ENCODE measurements at regions not wholly inside any gene's neighbourhood (a gene's known extent, or its start where the extent isn't known, plus 50 kb on each side); places are given as distances from the start of the nearest gene placed in this dataset.

GRCh38 chr20:22862671-22863230 is 172.4 kb upstream of the SSTR4 start:
- no TSS peak for BruUV-seq (replicated peaks)
- ChIA-PET POLR2A (interaction anchor here (0.8 kb wide), 1 partner anchor 200 kb away, joined by 4 read pairs; no protein-coding TSS in a partner anchor), CTCF (ENCODE audit: low intra/inter-chr PET ratio) (no interaction called here)
- 11% methylated on average over 8 of the region's 11 CpGs for WGBS (ENCODE audit: insufficient coverage, low coverage, missing lambda C conversion rate)
- Histone ChIP-seq H3K9me3 (replicated peaks; ENCODE audit: control insufficient read depth, insufficient read depth, low read depth, low read length) (no peaks in the 10 kb centered on the region), H3K27me3 (ENCODE audit: control insufficient read depth in 2 of 2, insufficient read depth in 2 of 2, low read length in 2 of 2) (peaks cover 0 to 5% of the 10 kb centered on the region in 2 experiments; a peak in 2 of 5 replicates), H3K79me2 (ENCODE audit: control insufficient read depth, insufficient read depth, low read length) (no peaks in the 10 kb centered on the region), H3K4me3 (no peak overlapping the region), H3K9ac (ENCODE audit: insufficient read depth in 1 of 2, low read depth in 2 of 2, low read length in 2 of 2) (no peak overlapping the region), H4K20me1 (replicated peaks; ENCODE audit: control insufficient read depth, insufficient read depth, low read length) (no peaks in the 10 kb centered on the region), H3K4me2 (ENCODE audit: insufficient read depth, low read length) (no peak overlapping the region), H3K36me3 (ENCODE audit: control insufficient read depth, insufficient read depth, low read length) (no peaks in the 10 kb centered on the region), H2AFZ (ENCODE audit: low read depth, low read length) (no peak overlapping the region), H3K27ac (ENCODE audit: extremely low read depth, low read depth, low read length) (no peak overlapping the region), H3K4me1 (replicated peaks in 1 of 2; ENCODE audit: control insufficient read depth in 2 of 2, insufficient read depth in 2 of 2, low read length in 2 of 2) (no peaks in the 10 kb centered on the region; a peak in 1 of 5 replicates), H3K9me1 (ENCODE audit: control insufficient read depth, insufficient read depth, low read length) (no peaks in the 10 kb centered on the region)
- TF ChIP-seq CTCF (IDR thresholded peaks at IDR 0.05 in 2 of 3, conservative IDR thresholded peaks at IDR 0.05 in 1 of 3; ENCODE audit: insufficient read depth in 2 of 3, low read depth in 1 of 3, low read length in 3 of 3) (peak in 2 of 3 experiments; percentile 30 to 42; a peak in 2 of 6 replicates), ZNF174 (CRISPR knock-in tag; IDR thresholded peaks at IDR 0.05) (no peak)
- FAIRE-seq, result no peak
- intact Hi-C loops (cut with micrococcal nuclease), result no loop called here
- ATAC-seq, result peak; percentile 68
- DNase-seq (ENCODE audit: extremely low read depth in 1 of 4, low spot score in 3 of 4), result peak in 2 of 4 experiments; percentile 10 to 16
- in situ Hi-C loops (cut with MboI), result no loop called here

- Histone ChIP-seq H4K20me1 (replicated peaks; ENCODE audit: control insufficient read depth, insufficient read depth, low read length) (no peaks in the 10 kb centered on the region), H3K4me3 (no peak overlapping the region), H3K27me3 (ENCODE audit: control insufficient read depth in 2 of 2, insufficient read depth in 2 of 2, low read length in 2 of 2) (peaks cover 0 to 5% of the 10 kb centered on the region in 2 experiments; a peak in 2 of 5 replicates), H3K9me1 (ENCODE audit: control insufficient read depth, insufficient read depth, low read length) (no peaks in the 10 kb centered on the region), H3K4me1 (replicated peaks in 1 of 2; ENCODE audit: control insufficient read depth in 2 of 2, insufficient read depth in 2 of 2, low read length in 2 of 2) (no peaks in the 10 kb centered on the region; a peak in 1 of 5 replicates), H3K79me2 (ENCODE audit: control insufficient read depth, insufficient read depth, low read length) (no peaks in the 10 kb centered on the region), H3K9me3 (replicated peaks; ENCODE audit: control insufficient read depth, insufficient read depth, low read depth, low read length) (no peaks in the 10 kb centered on the region), H3K4me2 (ENCODE audit: insufficient read depth, low read length) (no peak overlapping the region), H3K27ac (ENCODE audit: extremely low read depth, low read depth, low read length) (no peak overlapping the region), H2AFZ (ENCODE audit: low read depth, low read length) (no peak overlapping the region), H3K9ac (ENCODE audit: insufficient read depth in 1 of 2, low read depth in 2 of 2, low read length in 2 of 2) (no peak overlapping the region), H3K36me3 (ENCODE audit: control insufficient read depth, insufficient read depth, low read length) (no peaks in the 10 kb centered on the region)
- ATAC-seq, result no peak
- intact Hi-C loops (cut with micrococcal nuclease), result no loop called here
- ChIA-PET POLR2A (interaction anchor here (0.6 kb wide), 1 partner anchor 110 kb away, joined by 3 read pairs; no protein-coding TSS in a partner anchor), CTCF (ENCODE audit: low intra/inter-chr PET ratio) (no interaction called here)
- in situ Hi-C loops (cut with MboI), result no loop called here
- 13% methylated on average over 4 of the region's 4 CpGs for WGBS (ENCODE audit: insufficient coverage, low coverage, missing lambda C conversion rate)
- BruUV-seq (replicated peaks), result no TSS peak
- FAIRE-seq, result no peak
- DNase-seq (ENCODE audit: extremely low read depth in 1 of 4, low spot score in 3 of 4), result no peak
- no peak for TF ChIP-seq CXXC5 (CRISPR knock-in tag; IDR thresholded peaks at IDR 0.05)
- no peak for TF ChIP-seq RAD51 (IDR thresholded peaks at IDR 0.05; ENCODE audit: borderline replicate concordance, low read depth)
- TF ChIP-seq THRB (CRISPR knock-in tag; conservative IDR thresholded peaks at IDR 0.05), result no peak
- TF ChIP-seq NCOA6 (IDR thresholded peaks at IDR 0.05), result no peak
- TF ChIP-seq ELF4 (CRISPR knock-in tag; IDR thresholded peaks at IDR 0.05), result no peak
- no peak for TF ChIP-seq HNRNPLL (IDR thresholded peaks at IDR 0.05; ENCODE audit: low read depth, low read length, poor library complexity, severe bottlenecking)
- TF ChIP-seq HMGN3 (IDR thresholded peaks at IDR 0.05; ENCODE audit: borderline replicate concordance, extremely low read depth, insufficient read length, low read depth, low read length), result no peak
- no peak for TF ChIP-seq PCBP2 (IDR thresholded peaks at IDR 0.05; ENCODE audit: low read depth, low read length, poor library complexity, severe bottlenecking)
- no peak for TF ChIP-seq KLF16 (IDR thresholded peaks at IDR 0.05)
- no peak for TF ChIP-seq NR2C1 (IDR thresholded peaks at IDR 0.05)
- TF ChIP-seq NR2C1 (tag; IDR thresholded peaks at IDR 0.05), result no peak
Measured at GRCh38 chr20:22863826-22864225, 171.3 kb upstream of the SSTR4 start.

Data from K562 (cell line).